H7 (cell line): ENCODE measurements at regions not wholly inside any gene's neighbourhood (a gene's known extent, or its start where the extent isn't known, plus 50 kb on each side); places are given as distances from the start of the nearest gene placed in this dataset.

Source experiments
- DNase-seq: peaks from one replicate; pipeline ENCODE4 v3.0.0; 2012
- H3K27me3 ChIP-seq: 2 replicates; pipeline ENCODE4 v1.6.0; 2011; ENCODE audit warnings: mild to moderate bottlenecking, low read length; ENCODE audit not compliant: control insufficient read depth, insufficient read depth
- H3K36me3 ChIP-seq: replicated peaks from 2 replicates; pipeline ENCODE4 v1.5.1; 2011; ENCODE audit warnings: low read length; ENCODE audit not compliant: control insufficient read depth, insufficient read depth
- H3K4me3 ChIP-seq: 2 replicates; pipeline ENCODE4 v1.5.1; 2011; ENCODE audit warnings: low read depth, mild to moderate bottlenecking, control low read depth, low read length, moderate library complexity; ENCODE audit not compliant: insufficient read depth

DNA sequence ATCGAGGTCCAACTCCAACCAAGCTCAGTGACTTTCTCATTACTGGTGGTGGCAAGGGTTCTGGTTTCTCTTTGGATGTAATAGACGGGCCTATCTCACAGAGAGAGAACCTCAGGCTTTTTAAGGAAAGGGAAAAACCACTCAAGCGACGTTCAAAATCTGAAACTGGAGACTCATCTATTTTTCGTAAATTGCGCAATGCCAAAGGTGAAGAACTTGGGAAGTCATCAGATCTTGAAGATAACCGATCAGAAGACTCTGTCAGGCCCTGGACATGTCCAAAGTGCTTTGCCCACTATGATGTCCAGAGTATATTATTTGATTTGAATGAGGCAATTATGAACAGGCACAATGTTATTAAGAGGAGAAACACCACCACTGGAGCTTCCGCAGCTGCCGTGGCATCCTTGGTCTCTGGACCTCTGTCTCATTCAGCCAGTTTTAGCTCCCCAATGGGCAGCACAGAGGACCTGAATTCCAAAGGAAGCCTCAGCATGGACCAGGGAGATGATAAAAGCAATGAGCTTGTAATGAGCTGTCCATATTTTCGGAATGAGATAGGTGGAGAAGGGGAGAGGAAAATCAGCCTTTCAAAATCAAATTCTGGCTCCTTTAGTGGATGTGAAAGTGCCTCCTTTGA lies 343.5 kb upstream of the RGS6 start:
- no peak overlapping the region for H3K4me3 ChIP-seq
- DNase-seq, result no peak
- H3K36me3 ChIP-seq, result no peaks in the 10 kb centered on the region
- H3K27me3 ChIP-seq, result no peaks in the 10 kb centered on the region

GRCh38 chr14:71589609-71590008 lies 342.6 kb upstream of the RGS6 start:
- no peaks in the 10 kb centered on the region for H3K36me3 ChIP-seq
- no peak for DNase-seq
- no peak overlapping the region for H3K4me3 ChIP-seq

DNA sequence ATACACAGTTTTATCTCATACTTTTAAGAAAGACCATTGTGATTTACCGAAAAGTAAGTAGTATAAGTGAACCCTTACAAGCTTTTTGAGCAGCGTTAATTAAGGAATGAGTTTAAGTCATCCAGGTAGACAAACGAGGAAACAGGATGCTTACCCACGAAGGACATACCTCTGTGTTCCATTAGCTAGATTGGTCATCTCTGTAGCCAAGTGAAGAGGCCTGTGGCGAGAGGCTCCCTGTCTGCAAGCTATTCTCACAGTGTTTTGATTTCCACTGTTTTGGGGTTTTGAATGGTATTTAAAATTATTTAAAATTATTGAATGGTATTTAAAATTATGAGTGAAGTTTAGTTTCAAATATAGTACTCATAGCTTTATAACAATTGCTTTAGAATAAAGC lies 342.1 kb upstream of the RGS6 start:
- Histone ChIP-seq H3K36me3 (no peaks in the 10 kb centered on the region), H3K4me3 (no peak overlapping the region), H3K27me3 (no peaks in the 10 kb centered on the region)
- no peak for DNase-seq

More at GRCh38 chr14:71589609-71590008, 342.6 kb upstream of the RGS6 start:
- H3K27me3 ChIP-seq, result no peaks in the 10 kb centered on the region

GRCh38 chr14:71591231-71591630 lies 341.0 kb upstream of the RGS6 start:
- Histone ChIP-seq H3K27me3 (no peaks in the 10 kb centered on the region), H3K36me3 (no peaks in the 10 kb centered on the region), H3K4me3 (no peak overlapping the region)
- no peak for DNase-seq

DNA sequence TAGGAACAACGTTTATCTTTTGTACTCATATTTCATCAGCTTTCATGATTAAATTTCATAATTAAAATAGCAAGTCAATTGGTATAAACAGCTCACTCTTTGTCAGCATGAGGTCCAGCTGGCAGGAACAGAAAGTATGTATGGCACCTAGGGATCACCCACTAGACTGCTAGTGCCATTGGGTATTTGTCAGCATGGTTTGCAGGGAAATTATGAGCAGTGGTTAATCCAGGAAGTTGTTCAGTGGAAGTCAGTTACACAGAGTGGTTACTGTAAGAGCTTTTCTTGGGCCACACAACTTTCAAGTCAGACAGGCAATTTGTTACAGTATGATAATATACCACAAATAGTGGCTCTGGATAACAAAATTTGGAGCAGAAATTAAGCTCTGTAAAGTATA lies 340.3 kb upstream of the RGS6 start:
- Histone ChIP-seq H3K4me3 (no peak overlapping the region), H3K27me3 (no peaks in the 10 kb centered on the region), H3K36me3 (no peaks in the 10 kb centered on the region)
- DNase-seq, result no peak

GRCh38 chr14:71592361-71592760 lies 339.9 kb upstream of the RGS6 start:
- no peaks in the 10 kb centered on the region for H3K27me3 ChIP-seq
- H3K4me3 ChIP-seq, result no peak overlapping the region
- no peaks in the 10 kb centered on the region for H3K36me3 ChIP-seq
- DNase-seq, result no peak

GRCh38 chr14:71593966-71594365 lies 338.3 kb upstream of the RGS6 start:
- Histone ChIP-seq H3K36me3 (no peaks in the 10 kb centered on the region), H3K4me3 (no peak overlapping the region), H3K27me3 (no peaks in the 10 kb centered on the region)
- no peak for DNase-seq

GRCh38 chr14:71594821-71595220 lies 337.4 kb upstream of the RGS6 start:
- no peak overlapping the region for H3K4me3 ChIP-seq

DNA sequence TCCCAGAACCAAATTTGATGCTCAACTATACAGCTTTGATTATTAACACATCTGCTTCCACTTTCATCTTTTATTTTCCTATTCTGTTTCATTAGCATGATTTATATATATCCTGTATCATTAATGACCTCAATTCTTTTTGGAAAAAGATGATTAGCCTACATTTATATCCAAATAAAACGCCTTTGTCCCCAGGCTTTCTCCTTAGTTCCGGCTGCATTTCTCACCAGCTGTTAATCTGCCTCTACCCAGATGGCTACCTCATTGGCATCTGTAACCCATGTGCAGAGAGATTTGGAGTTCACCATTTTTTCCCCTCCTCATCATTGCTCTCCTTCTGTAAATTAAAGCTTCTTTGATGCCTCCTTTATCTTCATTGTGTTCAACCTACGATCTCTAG lies 336.8 kb upstream of the RGS6 start:
- no peak for DNase-seq
- H3K4me3 ChIP-seq, result no peak overlapping the region
- no peaks in the 10 kb centered on the region for H3K36me3 ChIP-seq
- H3K27me3 ChIP-seq, result no peaks in the 10 kb centered on the region

More at GRCh38 chr14:71594821-71595220, 337.4 kb upstream of the RGS6 start:
- Histone ChIP-seq H3K27me3 (no peaks in the 10 kb centered on the region), H3K36me3 (no peaks in the 10 kb centered on the region)
- DNase-seq, result no peak

DNA sequence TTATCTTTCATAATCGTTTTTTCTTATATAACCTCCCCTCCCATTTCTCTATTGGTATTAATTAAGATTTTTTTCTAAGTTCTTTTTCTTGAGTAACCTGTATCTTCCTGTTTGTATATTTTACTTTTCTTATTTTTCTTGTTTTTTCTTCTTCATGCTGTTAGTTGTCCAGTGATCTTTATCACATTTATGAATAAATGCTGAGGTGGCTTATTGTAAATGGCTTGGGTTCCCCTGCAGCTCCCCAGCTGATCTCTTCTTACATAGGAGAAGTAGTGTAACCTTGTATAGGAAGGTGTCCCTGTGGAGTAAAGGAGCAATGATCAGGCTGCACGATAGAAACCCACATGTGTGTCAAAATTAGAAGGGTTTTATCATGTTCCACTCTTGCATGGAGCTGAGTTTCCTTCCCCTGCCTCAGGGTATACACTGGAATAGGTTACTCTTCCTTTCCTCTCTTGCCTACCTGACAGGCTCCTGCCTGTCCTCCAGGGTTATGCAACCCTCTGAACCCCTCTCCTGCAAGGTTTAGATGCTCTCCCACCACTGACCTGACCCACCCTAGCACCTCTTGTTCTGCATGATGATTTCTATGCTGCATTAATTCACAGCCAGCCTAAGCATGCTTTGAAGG lies 334.8 kb upstream of the RGS6 start:
- no peak for DNase-seq
- H3K4me3 ChIP-seq, result no peak overlapping the region
- H3K27me3 ChIP-seq, result no peaks in the 10 kb centered on the region

DNA sequence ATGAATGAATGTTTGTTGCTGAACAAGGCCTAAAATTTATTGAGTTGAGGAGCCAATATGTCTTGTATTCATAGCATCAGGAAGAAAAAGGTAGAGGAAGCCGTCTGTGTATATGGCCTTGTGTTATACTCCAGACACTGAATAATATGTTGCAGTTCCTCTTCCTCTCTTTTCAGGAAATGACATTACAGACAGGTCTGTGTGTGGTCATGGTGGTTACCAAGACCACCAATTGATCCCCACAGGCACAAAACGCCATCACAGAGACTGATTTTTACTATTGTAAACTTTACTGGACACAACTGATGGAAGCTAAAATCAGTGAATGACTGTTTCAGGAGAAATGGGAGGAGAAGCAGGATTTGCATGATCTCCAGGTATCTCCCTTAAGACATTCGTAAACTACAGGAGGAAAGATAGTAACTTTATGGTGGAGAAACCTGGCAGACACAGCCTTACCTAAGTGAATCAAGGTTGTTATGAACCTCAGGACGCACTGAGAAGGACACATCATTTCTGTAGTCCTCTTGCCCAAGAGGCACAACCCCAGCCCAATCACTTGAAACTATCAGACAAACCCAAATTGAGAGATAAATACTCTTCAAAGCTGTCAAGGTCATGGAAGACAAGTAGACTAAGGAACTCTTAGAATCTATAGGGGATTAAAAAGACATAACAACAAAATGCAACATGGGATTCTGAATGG lies 334.1 kb upstream of the RGS6 start:
- DNase-seq, result no peak
- no peak overlapping the region for H3K4me3 ChIP-seq
- no peaks in the 10 kb centered on the region for H3K36me3 ChIP-seq
- no peaks in the 10 kb centered on the region for H3K27me3 ChIP-seq

More for the DNA sequence above, 334.8 kb upstream of the RGS6 start:
- H3K36me3 ChIP-seq, result no peaks in the 10 kb centered on the region

- DNase-seq, result no peak
- H3K36me3 ChIP-seq, result no peaks in the 10 kb centered on the region
- H3K4me3 ChIP-seq, result no peak overlapping the region
- H3K27me3 ChIP-seq, result no peaks in the 10 kb centered on the region
These were observed 331.9 kb upstream of the RGS6 start for GRCh38 chr14:71600309-71600708.

GRCh38 chr14:71602524-71602923 lies 329.7 kb upstream of the RGS6 start:
- no peak for DNase-seq
- Histone ChIP-seq H3K27me3 (no peaks in the 10 kb centered on the region), H3K36me3 (no peaks in the 10 kb centered on the region), H3K4me3 (no peak overlapping the region)

GRCh38 chr14:71604231-71604630 lies 328.0 kb upstream of the RGS6 start:
- DNase-seq, result no peak
- H3K27me3 ChIP-seq, result no peaks in the 10 kb centered on the region
- H3K36me3 ChIP-seq, result no peaks in the 10 kb centered on the region
- no peak overlapping the region for H3K4me3 ChIP-seq

- Histone ChIP-seq H3K27me3 (no peaks in the 10 kb centered on the region), H3K36me3 (no peaks in the 10 kb centered on the region), H3K4me3 (no peak overlapping the region)
- DNase-seq, result no peak
These were observed 326.2 kb upstream of the RGS6 start for GRCh38 chr14:71606064-71606463.
